HS-5 (cell line): ENCODE measurements at regions not wholly inside any gene's neighbourhood (a gene's known extent, or its start where the extent isn't known, plus 50 kb on each side); places are given as distances from the start of the nearest gene placed in this dataset.

Experiments used
- DNase-seq: peaks from one replicate; pipeline ENCODE4 v3.0.0-alpha.2; 2012; ENCODE audit warnings: low read depth

DNA sequence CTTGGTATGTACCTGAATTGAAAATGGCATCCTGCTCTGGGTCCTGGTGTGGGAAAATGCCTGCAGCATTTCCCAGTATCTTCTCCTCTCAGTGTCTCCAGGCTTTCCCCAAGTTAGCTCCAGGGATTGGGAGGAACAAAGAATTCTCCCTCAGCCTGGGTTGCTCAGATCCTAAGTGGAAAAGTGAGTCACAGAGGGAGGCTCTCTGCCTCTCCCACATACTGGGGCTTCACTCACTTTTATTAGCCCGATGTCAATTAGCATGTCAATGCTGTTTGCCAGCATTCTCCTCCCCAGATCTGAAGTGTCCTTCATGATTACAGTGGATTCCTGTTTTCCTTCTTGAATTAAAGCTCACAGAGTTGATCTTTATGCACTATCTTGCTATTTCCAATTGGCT, 655.0 kb downstream of the EPHA3 start:
- DNase-seq = no peak

DNA sequence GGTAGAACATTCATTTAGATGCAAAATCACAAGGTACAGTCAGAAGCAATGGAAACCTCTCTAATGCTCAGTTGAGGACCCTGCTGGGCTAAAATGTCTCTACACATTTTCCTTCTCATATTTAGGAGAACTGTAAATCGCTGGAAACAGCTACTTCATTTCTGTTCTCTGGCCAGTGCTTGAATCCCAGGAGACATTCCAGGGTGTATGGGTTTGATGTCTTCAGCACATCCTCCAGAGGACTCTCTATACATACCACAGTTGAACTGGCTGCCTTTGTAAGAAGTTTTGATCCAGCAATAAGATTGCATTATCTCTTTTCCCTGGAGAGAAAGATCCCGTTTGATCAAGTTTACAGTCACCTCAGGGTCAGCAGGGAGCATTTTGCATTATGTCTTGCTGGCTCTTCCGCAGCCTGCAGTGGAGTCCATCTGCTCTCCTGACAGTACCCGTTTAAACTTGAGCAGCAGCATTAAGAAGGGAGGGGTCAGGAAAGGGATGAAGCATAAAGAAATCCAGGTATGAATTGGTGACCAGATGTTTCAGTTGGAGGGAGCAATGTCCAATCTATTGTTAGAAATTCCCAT, 676.0 kb downstream of the EPHA3 start:
- DNase-seq = no peak

GRCh38 chr3:89787485-89787884, 680.1 kb downstream of the EPHA3 start:
- peak; percentile 31 for DNase-seq

DNA sequence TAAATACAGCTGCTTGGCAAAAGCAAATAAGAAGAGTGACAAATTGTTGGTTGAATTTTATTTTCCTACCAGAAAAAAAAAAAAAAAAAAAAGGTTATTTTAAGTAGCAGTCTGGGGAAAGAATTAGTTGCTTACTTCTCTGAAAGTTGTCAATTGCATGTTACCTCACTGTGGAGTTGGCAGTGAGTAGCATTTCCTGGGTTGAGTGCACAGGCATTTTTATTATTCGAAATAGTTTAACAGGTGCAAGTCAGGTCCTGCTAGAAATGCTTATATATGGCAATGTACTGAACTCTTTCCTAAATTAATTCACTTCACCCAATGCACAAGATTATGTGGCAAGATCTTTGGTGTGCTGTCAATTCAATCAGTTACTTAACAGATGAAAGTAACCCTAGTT, 680.6 kb downstream of the EPHA3 start:
- no peak for DNase-seq

DNA sequence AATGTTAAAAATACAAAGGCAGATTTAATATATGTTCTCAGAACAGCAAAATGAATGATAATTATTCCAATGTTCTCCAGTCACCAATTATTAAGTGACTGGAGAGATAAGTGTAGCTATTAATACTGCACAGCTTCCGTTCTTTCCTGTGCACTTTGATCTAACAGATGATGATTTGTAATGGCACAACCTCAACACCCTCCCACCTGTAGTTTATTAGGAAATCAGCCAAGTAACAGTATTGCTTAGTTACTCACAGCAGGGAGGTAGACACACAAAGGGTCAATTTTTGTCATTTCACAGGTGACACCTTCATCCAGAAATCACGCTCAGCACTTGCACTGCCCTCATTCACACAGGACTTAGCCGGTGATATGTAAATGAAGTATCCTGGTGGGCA, 688.1 kb downstream of the EPHA3 start:
- no peak for DNase-seq

DNA sequence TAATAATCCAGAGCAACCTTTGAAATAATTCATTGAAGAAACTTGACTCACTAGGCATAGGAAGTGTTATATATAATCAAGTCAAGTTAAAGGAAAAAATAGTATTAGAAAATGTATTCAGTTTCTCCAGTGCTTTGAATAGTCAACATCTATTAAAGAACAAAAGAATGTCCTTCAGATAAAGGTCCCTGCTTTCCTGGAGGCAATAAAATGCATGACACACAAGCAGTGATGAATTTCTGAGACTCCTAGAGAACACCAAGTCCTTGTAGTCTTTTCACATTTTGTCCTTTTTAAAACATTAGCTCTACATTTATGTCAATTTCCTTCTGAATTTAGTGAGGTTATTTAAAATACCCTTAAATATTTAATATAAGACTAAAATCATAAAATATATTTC, 695.5 kb downstream of the EPHA3 start:
- no peak for DNase-seq

DNA sequence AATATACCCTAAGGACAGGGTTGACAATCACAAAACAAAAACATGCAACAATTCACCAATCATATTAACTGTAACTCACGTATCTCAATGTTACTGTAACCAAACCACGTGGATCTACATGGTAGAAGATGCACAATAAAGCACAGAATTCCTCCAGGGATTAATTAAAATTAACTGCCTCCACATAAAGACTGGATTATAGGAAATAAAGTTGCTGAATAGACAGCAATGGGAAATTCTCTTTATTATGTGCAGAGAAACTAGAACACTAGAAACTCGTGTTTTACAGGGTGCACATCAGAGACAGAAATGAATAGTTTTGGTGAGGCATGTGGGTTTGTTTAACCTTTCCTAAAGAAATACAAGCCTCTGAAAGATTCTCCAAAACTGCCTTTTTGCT, 696.3 kb downstream of the EPHA3 start:
- no peak for DNase-seq

GRCh38 chr3:89806166-89806565, 698.7 kb downstream of the EPHA3 start:
- no peak for DNase-seq

- no peak for DNase-seq
Measured at GRCh38 chr3:89808680-89809197, 701.3 kb downstream of the EPHA3 start.

DNA sequence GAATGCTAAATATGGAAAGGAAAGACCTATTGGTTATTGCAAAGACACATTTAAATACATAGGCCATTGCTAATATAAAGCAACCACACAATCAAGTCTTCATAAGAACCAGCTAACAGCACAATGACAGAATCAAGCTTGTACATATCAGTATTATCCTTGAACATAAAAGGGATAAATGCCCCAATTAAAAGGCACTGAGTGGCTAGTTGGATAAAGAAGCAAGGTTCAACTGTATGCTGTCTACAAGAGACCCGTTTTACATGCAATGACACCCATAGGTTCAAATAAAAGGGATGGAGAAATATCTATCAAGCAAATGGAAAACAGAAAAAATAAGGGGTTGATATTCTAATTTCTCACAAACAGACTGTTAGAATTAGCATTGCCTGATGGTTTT, 706.1 kb downstream of the EPHA3 start:
- no peak for DNase-seq

DNA sequence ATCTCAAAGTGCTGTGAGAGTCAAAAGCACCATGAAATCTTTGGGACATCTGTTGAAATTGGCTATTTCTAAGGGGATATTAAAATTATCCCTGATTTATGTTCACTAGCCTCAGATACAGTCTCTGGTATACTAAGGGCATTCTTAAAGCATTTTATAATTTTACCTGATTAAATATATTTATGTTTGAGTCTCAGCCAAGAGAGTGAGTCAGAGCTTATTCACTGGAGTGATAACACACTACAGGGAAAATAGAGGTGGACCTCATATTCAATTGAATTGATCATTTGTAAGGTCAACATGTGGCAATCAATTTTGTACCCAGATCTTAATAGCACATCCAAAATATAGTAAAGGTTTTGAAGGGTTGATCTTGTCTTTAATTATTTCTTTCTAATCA, 733.6 kb downstream of the EPHA3 start:
- DNase-seq = no peak

- DNase-seq = no peak
Measured at GRCh38 chr3:89845053-89845452, 737.6 kb downstream of the EPHA3 start.

DNA sequence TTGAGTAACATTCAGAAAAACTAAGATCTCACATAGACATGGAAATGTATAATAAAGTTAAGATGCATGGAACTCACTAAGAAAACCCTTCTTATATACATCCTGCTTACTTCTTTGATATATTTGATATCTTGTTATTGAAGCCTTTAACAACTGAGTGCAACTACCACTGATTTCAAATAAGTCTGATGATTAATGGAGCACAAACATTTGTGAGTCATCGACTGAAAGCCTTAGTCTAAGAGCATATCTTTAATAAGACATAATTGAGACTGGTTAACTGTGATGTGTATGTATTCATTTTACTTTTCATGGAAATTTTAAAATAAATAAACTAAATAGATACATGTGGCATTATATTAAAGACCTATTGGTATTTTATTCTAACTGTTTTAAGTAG, 740.5 kb downstream of the EPHA3 start:
- DNase-seq = no peak

DNA sequence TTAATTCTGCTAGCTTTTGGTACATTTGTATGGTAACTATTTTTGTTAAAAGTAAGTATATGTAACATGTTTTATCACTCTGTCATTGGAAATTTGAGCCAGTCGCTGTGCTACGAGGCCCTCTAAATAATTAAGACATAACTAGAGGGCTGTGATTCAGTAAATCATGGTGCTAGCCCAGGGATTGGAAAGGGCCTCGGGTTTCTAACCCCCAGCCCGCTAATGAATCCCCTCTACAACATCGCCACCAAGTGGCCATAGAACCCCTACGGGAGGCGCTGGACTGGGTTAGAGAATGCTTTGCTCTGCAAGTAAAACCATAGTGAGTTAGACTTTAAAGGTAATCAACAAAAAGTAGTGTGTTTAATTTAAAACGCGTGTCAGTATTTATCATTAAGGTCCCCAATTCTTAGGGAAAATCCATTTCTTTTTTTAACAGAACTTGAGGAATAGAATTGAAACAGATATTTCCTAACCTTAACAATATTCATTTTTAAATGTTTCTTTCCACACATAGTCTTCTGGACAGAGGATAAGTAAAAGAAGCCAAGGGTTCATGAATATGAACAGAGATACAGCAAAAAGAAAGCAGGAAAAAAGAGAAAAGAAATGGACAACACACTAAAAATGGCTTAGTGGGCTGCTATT, 744.7 kb downstream of the EPHA3 start:
- DNase-seq = peak; percentile 5

DNA sequence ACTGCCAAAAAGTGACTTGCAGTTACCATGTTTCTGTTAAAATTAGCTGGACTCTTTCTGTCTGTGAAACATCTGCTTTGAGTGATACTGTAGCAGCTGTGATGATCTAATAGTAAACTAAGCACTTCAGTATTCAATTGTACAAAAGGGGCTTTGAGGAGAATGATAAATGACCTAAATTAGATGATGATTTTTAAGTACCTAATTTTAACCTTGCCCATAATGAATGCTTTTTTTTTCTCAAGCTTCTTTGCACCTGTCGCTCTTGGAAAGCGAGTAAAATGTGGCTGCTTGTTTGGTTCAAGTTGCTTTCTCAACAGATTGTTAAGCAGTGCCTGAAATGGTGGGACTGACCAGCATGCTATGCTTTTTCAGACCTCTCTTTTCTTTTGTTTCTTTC, 752.3 kb downstream of the EPHA3 start:
- DNase-seq = peak; percentile 8

GRCh38 chr3:89867286-89867685, 759.9 kb downstream of the EPHA3 start:
- DNase-seq = no peak

- DNase-seq = no peak
Measured at GRCh38 chr3:89876116-89876515, 768.7 kb downstream of the EPHA3 start.

DNA sequence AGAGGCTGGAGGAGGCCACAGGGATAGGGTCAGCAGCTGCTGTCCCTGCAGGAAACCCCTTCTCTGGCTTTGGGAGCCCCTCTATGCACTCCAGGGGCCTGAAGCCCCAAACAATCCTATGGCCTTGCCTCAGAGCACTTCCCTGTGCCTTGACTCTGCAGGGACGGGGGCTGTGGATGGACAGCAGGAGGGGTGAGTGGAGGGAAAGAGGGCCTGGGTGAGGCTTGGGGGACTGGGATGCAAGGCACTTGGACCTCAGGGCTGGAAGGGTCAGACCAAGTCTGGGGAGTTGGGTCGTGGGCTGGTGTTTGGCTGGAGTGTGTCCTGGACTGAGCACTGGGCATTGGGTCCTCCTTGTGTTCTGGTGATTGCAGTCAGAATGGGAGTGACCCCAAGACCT, 769.8 kb downstream of the EPHA3 start:
- DNase-seq = no peak

DNA sequence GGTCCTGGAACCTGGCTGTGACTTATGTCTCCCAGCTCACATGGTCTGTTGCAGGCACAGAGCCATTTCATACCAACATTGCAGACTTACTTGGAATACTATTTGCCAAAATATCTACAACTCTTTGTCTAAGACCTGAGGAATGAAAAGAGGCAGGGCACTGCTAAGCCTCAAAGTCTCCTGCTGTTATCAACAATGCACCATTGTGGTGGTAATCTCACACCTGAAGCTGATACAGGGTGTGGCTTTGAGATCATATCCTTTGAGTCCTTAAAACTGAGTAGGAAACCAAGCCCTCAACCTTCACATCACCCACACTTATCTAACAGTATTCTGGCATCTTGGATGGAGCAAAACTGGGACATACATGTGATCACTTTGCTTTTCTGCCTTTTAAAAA, 782.0 kb downstream of the EPHA3 start:
- no peak for DNase-seq

- no peak for DNase-seq
Measured at GRCh38 chr3:89908711-89909213, 801.3 kb downstream of the EPHA3 start.

DNA sequence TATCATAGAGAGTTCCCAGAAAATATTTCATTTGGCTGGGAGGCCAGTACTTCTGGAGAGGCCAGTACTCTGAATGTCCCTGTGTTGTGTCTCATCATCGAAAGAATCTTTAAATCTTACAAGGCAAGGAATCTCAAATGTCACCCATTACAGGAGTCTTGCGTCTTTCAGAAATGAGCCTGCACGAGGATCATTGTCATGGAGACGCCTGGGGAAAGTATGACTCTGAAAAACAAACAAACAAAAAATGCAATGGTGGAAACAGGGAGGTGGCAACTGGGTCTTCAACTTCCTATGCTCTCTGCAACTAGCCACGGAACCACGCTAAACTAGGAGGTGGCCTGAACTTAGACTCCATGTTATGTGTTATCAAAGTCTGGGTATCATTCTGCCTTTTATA, 804.6 kb downstream of the EPHA3 start:
- no peak for DNase-seq

- no peak for DNase-seq
Measured at GRCh38 chr3:89923921-89924610, 816.6 kb downstream of the EPHA3 start.

GRCh38 chr3:89925976-89926375, 818.6 kb downstream of the EPHA3 start:
- no peak for DNase-seq
